Bronchial epithelial cell (primary cell): ENCODE measurements at regions not wholly inside any gene's neighbourhood (a gene's known extent, or its start where the extent isn't known, plus 50 kb on each side); places are given as distances from the start of the nearest gene placed in this dataset.

Experiments used
- DNase-seq: peaks from one replicate; pipeline ENCODE4 v3.0.0-alpha.2; 2010; ENCODE audit warnings: low read depth
- FAIRE-seq: peaks from 2 replicates; lab custom pipeline; 2011; peaks lifted over from hg19 to GRCh38; lab: Jason Lieb, UNC
- H3K27me3 ChIP-seq: 2 replicates; pipeline ENCODE4 v1.5.1; 2011; ENCODE audit warnings: low read length; ENCODE audit not compliant: control insufficient read depth, insufficient read depth
- H3K36me3 ChIP-seq: 2 replicates; pipeline ENCODE4 v1.5.1; 2011; ENCODE audit warnings: low read length; ENCODE audit not compliant: control insufficient read depth, insufficient read depth
- H3K4me3 ChIP-seq: 2 replicates; pipeline ENCODE4 v1.5.1; 2011; ENCODE audit warnings: mild to moderate bottlenecking, low read depth, low read length, control low read depth
- CTCF ChIP-seq: IDR thresholded peaks from 2 replicates; pipeline ENCODE4 v1.5.1; 2011; ENCODE audit warnings: mild to moderate bottlenecking, moderate library complexity, low read length, control low read depth, inconsistent platforms; ENCODE audit not compliant: insufficient read depth, severe bottlenecking

- no peak for FAIRE-seq
- TF ChIP-seq CTCF = no peak
- Histone ChIP-seq H3K4me3 (no peak overlapping the region), H3K27me3 (no peaks in the 10 kb centered on the region), H3K36me3 (no peaks in the 10 kb centered on the region)
- no peak for DNase-seq
These were observed 52.2 kb upstream of the PAX3 start for GRCh38 chr2:222351035-222351434.

GRCh38 chr2:222352981-222353380, 54.2 kb upstream of the PAX3 start:
- no peaks in the 10 kb centered on the region for H3K27me3 ChIP-seq
- no peak overlapping the region for H3K4me3 ChIP-seq
- H3K36me3 ChIP-seq = no peaks in the 10 kb centered on the region
- TF ChIP-seq CTCF = no peak
- no peak for FAIRE-seq
- DNase-seq = no peak

- FAIRE-seq (no peak), DNase-seq (no peak)
- no peak for TF ChIP-seq CTCF
- Histone ChIP-seq H3K4me3 (no peak overlapping the region), H3K36me3 (no peaks in the 10 kb centered on the region), H3K27me3 (no peaks in the 10 kb centered on the region)
These were observed 55.2 kb upstream of the PAX3 start for GRCh38 chr2:222353993-222354392.

GRCh38 chr2:222355860-222356259, 57.1 kb upstream of the PAX3 start:
- DNase-seq (no peak), FAIRE-seq (no peak)
- TF ChIP-seq CTCF = no peak
- Histone ChIP-seq H3K36me3 (no peaks in the 10 kb centered on the region), H3K27me3 (no peaks in the 10 kb centered on the region), H3K4me3 (no peak overlapping the region)

- Histone ChIP-seq H3K36me3 (no peaks in the 10 kb centered on the region), H3K4me3 (no peak overlapping the region), H3K27me3 (no peaks in the 10 kb centered on the region)
- FAIRE-seq (no peak), DNase-seq (no peak)
- TF ChIP-seq CTCF = no peak
These were observed 59.1 kb upstream of the PAX3 start for GRCh38 chr2:222357930-222358329.

GRCh38 chr2:222358876-222359275, 60.1 kb upstream of the PAX3 start:
- Histone ChIP-seq H3K36me3 (no peaks in the 10 kb centered on the region), H3K27me3 (no peaks in the 10 kb centered on the region), H3K4me3 (no peak overlapping the region)
- DNase-seq = no peak
- no peak for TF ChIP-seq CTCF
- no peak for FAIRE-seq
